Heart right ventricle (tissue), 16 donors: ENCODE measurements at regions not wholly inside any gene's neighbourhood (a gene's known extent, or its start where the extent isn't known, plus 50 kb on each side); places are given as distances from the start of the nearest gene placed in this dataset.

ENCODE experiments used
- ATAC-seq, 8 donors: fragments of 200-7000 bp; cut with Tn5 transposase; one replicate each; pipeline ENCODE4 v1.9.1; 2020; ENCODE audit warnings: mild to moderate bottlenecking in 8 of 8, moderate library complexity in 8 of 8, moderate number of reproducible peaks in 1 of 8
- DNase-seq, 2 donors: peaks; one replicate each; pipeline ENCODE4 v3.0.0-alpha.2; 2020
- H3K27ac ChIP-seq, 10 donors: fragments of 200-600 bp; sonication (generic) in 2 of 10; one replicate each; pipeline versions ENCODE4 v1.5.0 to v1.8.0; 2020 to 2022; ENCODE audit warnings: mild to moderate bottlenecking in 3 of 10
- H3K27me3 ChIP-seq, 7 donors: fragments of 200-600 bp; one replicate each; pipeline ENCODE4 v1.8.0; 2021 to 2022; ENCODE audit warnings: mild to moderate bottlenecking in 2 of 7
- H3K36me3 ChIP-seq, 9 donors: fragments of 200-600 bp; sonication (generic) in 1 of 9; one replicate each; pipeline versions ENCODE4 v1.5.0 to v1.8.0; 2020 to 2022; ENCODE audit warnings: mild to moderate bottlenecking in 2 of 9
- H3K4me1 ChIP-seq, 9 donors: fragments of 200-600 bp; sonication (generic) in 1 of 9; one replicate each; pipeline versions ENCODE4 v1.5.0 to v1.8.0; 2020 to 2022; ENCODE audit warnings: mild to moderate bottlenecking in 4 of 9
- H3K4me3 ChIP-seq, 10 donors: fragments of 200-600 bp; sonication (generic) in 2 of 10; one replicate each; pipeline versions ENCODE4 v1.5.0 to v1.8.0; 2020 to 2022; ENCODE audit warnings: mild to moderate bottlenecking in 7 of 10, moderate library complexity in 2 of 10
- H3K9me3 ChIP-seq, 11 donors: fragments of 200-600 bp in 10 of 11; sonication (generic) in 2 of 11; one replicate each; pipeline versions ENCODE4 v1.5.0 to v1.8.0; 2013 to 2022; ENCODE audit warnings: mild to moderate bottlenecking in 2 of 11, control low read depth in 1 of 11, moderate library complexity in 1 of 11
- WGBS, 2 donors: extraction: QIAGEN DNeasy Blood & Tissue Kit; methylation state at CpG; one replicate each; pipeline ENCODE4 v1.1.7; 2013; ENCODE audit warnings: inconsistent platforms in 1 of 2; 5-methylcytosine and 5-hydroxymethylcytosine counted together
- intact Hi-C, 10 donors: fragments of 100-400 bp; cut with DNase I; formaldehyde crosslinking; loops; one replicate each; pipeline versions ENCODE4 v1.11.1 to v1.14.2; 2022
- TF ChIP-seq, protein P1 (sequence below), 9 donors: fragments of 200-600 bp; sonication (generic) in 2 of 9; IDR thresholded peaks; one replicate each; pipeline versions ENCODE4 v1.5.0 to v1.8.0; 2021 to 2022; ENCODE audit warnings: antibody characterized with exemption in 9 of 9, mild to moderate bottlenecking in 5 of 9, moderate library complexity in 1 of 9
- donor health status: Arrhythmogenic right ventricular cardiomyopathy.
- donor health status: ischemic (EF 13 %, LVEDD 7.1; RV severe dilation, severe dysfunction).
- donor health status: healthy with polysubstance abuse.
- donor health status: DM: no; HTN: yes; CAD: no.
- donor health status: DM: no; HTN: no; CAD: no.
- donor health status: ischemic (EF 25% LVEDD 6.9; RV normal size, moderate dysfunction).
- donor health status: ischemic (EF 25% LVEDD 5.7; RV mildly dilated, moderate dysfunction).
- donor health status: healthy.
- donor health status: DM: yes; HTN: yes; CAD: no.
- donor health status: Ischemic cardiomyopathy.
- donor health status: ischemic (EF 35%, LVEDD 5.7; RV mildly dilated, moderate dysfunction).
- donor health status: nonischemic (EF 11% LVEDD 7.7; RV severe dilation, severe dysfunction).
- donor health status: DM: yes; HTN: yes; CAD: no.
- donor health status: PGD.
- donor health status: ischemic (EF 29% LVEDD 5.4; RV normal size, mild dysfunction).
- donor health status: nonischemic (EF 23%, LVEDD 6.1; RV moderate dilation, normal function).

DNA sequence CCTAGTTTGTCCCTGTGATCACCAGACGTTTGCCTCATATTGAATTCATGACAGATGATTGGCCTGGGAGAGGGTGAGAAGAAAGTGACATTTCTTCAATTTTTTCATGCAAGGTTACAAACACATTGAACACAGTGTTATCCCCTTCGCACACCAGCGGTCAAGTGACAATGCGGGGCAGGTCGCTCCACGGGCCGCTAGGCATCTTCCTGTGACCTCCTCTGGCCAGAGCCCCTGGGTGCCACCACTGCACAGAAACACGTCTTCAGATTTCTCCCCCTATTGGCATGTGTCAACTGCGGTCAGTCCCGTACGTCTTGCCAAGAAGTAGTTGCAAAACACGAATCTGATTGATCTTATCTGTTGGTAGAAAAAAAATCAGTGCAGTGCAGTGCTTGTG lies 97.1 kb downstream of the PXDC1 start:
- H3K9me3 ChIP-seq, result no peaks in the 10 kb centered on the region
- no peak overlapping the region for H3K4me3 ChIP-seq
- TF ChIP-seq, protein P1, sequence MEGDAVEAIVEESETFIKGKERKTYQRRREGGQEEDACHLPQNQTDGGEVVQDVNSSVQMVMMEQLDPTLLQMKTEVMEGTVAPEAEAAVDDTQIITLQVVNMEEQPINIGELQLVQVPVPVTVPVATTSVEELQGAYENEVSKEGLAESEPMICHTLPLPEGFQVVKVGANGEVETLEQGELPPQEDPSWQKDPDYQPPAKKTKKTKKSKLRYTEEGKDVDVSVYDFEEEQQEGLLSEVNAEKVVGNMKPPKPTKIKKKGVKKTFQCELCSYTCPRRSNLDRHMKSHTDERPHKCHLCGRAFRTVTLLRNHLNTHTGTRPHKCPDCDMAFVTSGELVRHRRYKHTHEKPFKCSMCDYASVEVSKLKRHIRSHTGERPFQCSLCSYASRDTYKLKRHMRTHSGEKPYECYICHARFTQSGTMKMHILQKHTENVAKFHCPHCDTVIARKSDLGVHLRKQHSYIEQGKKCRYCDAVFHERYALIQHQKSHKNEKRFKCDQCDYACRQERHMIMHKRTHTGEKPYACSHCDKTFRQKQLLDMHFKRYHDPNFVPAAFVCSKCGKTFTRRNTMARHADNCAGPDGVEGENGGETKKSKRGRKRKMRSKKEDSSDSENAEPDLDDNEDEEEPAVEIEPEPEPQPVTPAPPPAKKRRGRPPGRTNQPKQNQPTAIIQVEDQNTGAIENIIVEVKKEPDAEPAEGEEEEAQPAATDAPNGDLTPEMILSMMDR (IDR thresholded peaks at IDR 0.05), result no peak
- H3K36me3 ChIP-seq, result no peaks in the 10 kb centered on the region
- no peaks in the 10 kb centered on the region for H3K4me1 ChIP-seq
- H3K27ac ChIP-seq, result no peak overlapping the region
- ATAC-seq (no peak), DNase-seq (no peak)
- H3K27me3 ChIP-seq, result peaks cover 0 to 4% (median 0%) of the 10 kb centered on the region in 7 donors
- intact Hi-C loops, result no loop called here
- 86 to 88% methylated on average over 12 of the region's 12 CpGs for WGBS, 2 donors

DNA sequence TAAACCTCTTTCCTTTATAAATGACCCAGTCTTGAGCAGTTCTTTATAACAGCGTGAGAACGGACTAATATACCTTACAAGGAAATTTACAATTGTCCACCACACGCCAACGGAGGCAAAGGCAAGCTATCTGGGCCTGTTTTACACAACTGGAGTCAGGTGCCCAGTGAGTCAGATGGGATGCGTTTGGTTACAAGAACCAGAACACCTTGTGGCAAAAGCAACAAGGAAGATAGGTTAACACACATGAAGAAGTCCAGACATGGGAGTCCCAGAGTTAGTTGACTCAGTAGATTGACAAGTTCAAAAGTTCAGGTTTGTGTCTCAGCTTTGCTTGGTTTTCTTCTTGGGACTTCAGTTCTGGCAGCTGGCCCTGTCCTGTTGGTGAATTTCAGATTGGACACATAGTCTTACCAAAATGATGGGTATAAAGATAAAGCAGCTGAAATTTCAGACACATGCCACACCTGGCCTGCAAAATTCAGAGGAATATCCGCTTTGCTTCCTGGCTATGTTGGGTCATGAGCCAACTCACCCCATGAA lies 97.9 kb downstream of the PXDC1 start:
- H3K4me3 ChIP-seq, result no peak overlapping the region
- TF ChIP-seq, protein P1 (IDR thresholded peaks at IDR 0.05), result no peak
- ATAC-seq, result no peak
- H3K27me3 ChIP-seq, result peaks cover 0 to 4% (median 0%) of the 10 kb centered on the region in 7 donors
- no peak overlapping the region for H3K27ac ChIP-seq
- DNase-seq, result no peak
- H3K36me3 ChIP-seq, result no peaks in the 10 kb centered on the region
- WGBS, 2 donors, result 87 to 88% methylated on average over 6 of the region's 6 CpGs
- peaks cover 0 to 6% (median 0%) of the 10 kb centered on the region in 11 donors for H3K9me3 ChIP-seq
- H3K4me1 ChIP-seq, result no peaks in the 10 kb centered on the region
- intact Hi-C loops, result no loop called here

DNA sequence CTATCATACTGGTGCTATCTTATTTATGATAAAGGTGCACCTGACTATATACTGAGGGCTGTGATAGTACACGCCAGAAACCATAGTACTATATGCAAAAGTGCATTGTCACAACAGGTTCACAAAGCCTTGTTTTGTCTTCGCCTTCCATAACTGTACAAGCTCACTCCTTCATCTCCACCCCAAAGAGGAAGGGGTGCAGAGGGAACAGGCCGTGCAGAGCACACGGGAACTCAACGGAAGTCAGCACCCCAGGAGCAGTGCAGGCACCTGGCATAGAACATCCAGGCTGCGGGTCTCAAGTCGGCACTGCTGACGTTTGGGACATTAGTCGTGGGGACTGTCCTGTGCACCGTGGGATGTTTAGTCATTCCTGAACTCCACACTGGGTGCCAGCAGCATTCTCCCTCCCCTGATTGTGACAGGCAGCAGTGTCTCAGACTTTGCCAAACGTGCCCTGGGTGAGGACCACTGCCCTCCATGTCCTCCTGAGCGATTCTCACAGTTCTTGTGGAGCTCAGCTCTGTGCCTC lies 99.7 kb downstream of the PXDC1 start:
- 74 to 77% methylated on average over 12 of the region's 12 CpGs for WGBS, 2 donors

DNA sequence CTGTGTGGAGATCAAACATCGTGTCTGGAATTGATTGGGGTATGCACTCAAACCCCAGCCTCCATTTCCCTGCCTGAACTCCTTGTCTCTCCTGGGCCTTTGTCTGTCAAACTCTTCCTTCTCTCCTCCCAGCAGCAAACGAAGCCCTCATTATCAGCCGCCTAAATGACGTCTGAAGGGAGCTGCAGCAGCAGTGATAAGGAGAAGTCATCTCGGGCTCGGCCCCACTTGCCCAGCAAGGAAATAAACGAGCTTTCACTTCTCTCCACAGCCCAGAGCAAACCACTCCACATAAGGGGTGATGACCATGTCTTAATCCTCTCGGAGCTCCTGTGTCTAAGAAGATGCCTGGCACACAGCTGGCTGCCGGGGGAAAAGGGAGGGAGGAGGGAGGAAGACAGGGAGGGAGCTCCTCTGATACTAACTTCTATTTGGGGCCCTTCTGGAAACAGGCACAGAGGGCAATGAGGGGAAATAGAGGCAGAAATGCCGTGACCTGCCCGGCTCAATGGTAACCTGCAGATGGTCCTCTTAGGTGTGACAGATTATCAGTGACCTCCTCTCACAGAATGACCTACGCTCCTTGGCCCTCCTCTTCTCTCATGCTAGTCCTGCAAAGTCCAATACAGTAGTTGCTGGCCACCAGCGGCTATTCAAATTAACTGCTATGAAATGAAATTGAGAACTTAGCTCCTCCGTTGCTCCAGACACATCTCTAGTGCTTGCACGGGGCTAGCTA lies 100.4 kb downstream of the PXDC1 start:
- 52 to 54% methylated on average over 15 of the region's 15 CpGs for WGBS, 2 donors
- Histone ChIP-seq H3K27ac (no peak overlapping the region), H3K4me1 (no peaks in the 10 kb centered on the region), H3K4me3 (no peak overlapping the region), H3K36me3 (no peaks in the 10 kb centered on the region), H3K27me3 (peaks cover 0 to 4% (median 0%) of the 10 kb centered on the region in 7 donors), H3K9me3 (peaks cover 0 to 11% (median 0%) of the 10 kb centered on the region in 11 donors)
- DNase-seq, result no peak
- ATAC-seq, result no peak
- intact Hi-C loops, result no loop called here
- TF ChIP-seq, protein P1 (IDR thresholded peaks at IDR 0.05), result no peak

More for the DNA sequence above, 99.7 kb downstream of the PXDC1 start:
- Histone ChIP-seq H3K27me3 (peaks cover 0 to 4% (median 0%) of the 10 kb centered on the region in 7 donors), H3K4me3 (no peak overlapping the region), H3K4me1 (no peaks in the 10 kb centered on the region), H3K9me3 (peaks cover 0 to 11% (median 0%) of the 10 kb centered on the region in 11 donors), H3K27ac (no peak overlapping the region), H3K36me3 (no peaks in the 10 kb centered on the region)
- intact Hi-C loops, result no loop called here
- DNase-seq, result no peak
- ATAC-seq, result no peak
- TF ChIP-seq, protein P1 (IDR thresholded peaks at IDR 0.05), result no peak
